Endodermal cell (in vitro differentiated cells): ENCODE measurements at regions not wholly inside any gene's neighbourhood (a gene's known extent, or its start where the extent isn't known, plus 50 kb on each side); places are given as distances from the start of the nearest gene placed in this dataset.

Experiments used
- DNase-seq: peaks from one replicate; pipeline ENCODE4 v3.0.0-alpha.2; 2017
- H3K27ac ChIP-seq: 2 replicates; pipeline ENCODE4 v1.5.1; 2013; ENCODE audit warnings: mild to moderate bottlenecking, low read depth, low read length, moderate library complexity
- H3K27me3 ChIP-seq: 2 replicates; pipeline ENCODE4 v1.6.1; 2013; ENCODE audit warnings: mild to moderate bottlenecking, low read length, moderate library complexity; ENCODE audit not compliant: insufficient read depth, control insufficient read depth, poor library complexity, severe bottlenecking
- H3K36me3 ChIP-seq: 2 replicates; pipeline ENCODE4 v1.7.0; 2013; ENCODE audit warnings: mild to moderate bottlenecking, low read length, moderate library complexity; ENCODE audit not compliant: control insufficient read depth, insufficient read depth
- H3K4me1 ChIP-seq: one replicate; pipeline ENCODE4 v1.7.0; 2013; ENCODE audit warnings: low read length; ENCODE audit not compliant: control insufficient read depth, insufficient read depth
- H3K4me3 ChIP-seq: 2 replicates; pipeline ENCODE4 v1.5.1; 2013; ENCODE audit warnings: mild to moderate bottlenecking, low read length, moderate library complexity
- H3K9ac ChIP-seq: 2 replicates; pipeline ENCODE4 v1.6.1; 2013; ENCODE audit warnings: mild to moderate bottlenecking, low read length, moderate library complexity; ENCODE audit not compliant: poor library complexity, severe bottlenecking; ENCODE audit errors: extremely low read depth
- H3K9me3 ChIP-seq: 2 replicates; pipeline ENCODE4 v1.6.1; 2013; ENCODE audit warnings: mild to moderate bottlenecking, low read length, moderate library complexity; ENCODE audit not compliant: control insufficient read depth
- H3K27ac Mint-ChIP-seq: 2 replicates; pipeline ENCODE4 v1.8.0; 2020; ENCODE audit warnings: mixed read lengths
- H3K27me3 Mint-ChIP-seq: 2 replicates; pipeline ENCODE4 v1.8.0; 2021; ENCODE audit warnings: mild to moderate bottlenecking, mixed read lengths; ENCODE audit not compliant: insufficient read depth
- H3K36me3 Mint-ChIP-seq: 2 replicates; pipeline ENCODE4 v1.8.0; 2020; ENCODE audit warnings: low read depth, mixed read lengths
- H3K4me1 Mint-ChIP-seq: 2 replicates; pipeline ENCODE4 v1.8.0; 2020; ENCODE audit warnings: mixed read lengths
- H3K4me3 Mint-ChIP-seq: 2 replicates; pipeline ENCODE4 v1.8.0; 2020; ENCODE audit warnings: mild to moderate bottlenecking, moderate library complexity, mixed read lengths
- H3K9me3 Mint-ChIP-seq: 2 replicates; pipeline ENCODE4 v1.8.0; 2020; ENCODE audit warnings: mild to moderate bottlenecking, mixed read lengths
- WGBS, 2 experiments: methylation state at CpG; one replicate each; pipeline versions ENCODE4 v1.1.5 to v1.1.7; 2013; ENCODE audit warnings: missing lambda C conversion rate in 2 of 2, mixed read lengths in 1 of 2; ENCODE audit not compliant: insufficient coverage in 1 of 2, insufficient read length in 1 of 2; 5-methylcytosine and 5-hydroxymethylcytosine counted together
- TF ChIP-seq, protein P1 (sequence below): fragments of 200-600 bp; sonication (generic); conservative IDR thresholded peaks from 2 replicates; pipeline ENCODE4 v1.5.0; 2021; ENCODE audit warnings: antibody characterized with exemption, mild to moderate bottlenecking

DNA sequence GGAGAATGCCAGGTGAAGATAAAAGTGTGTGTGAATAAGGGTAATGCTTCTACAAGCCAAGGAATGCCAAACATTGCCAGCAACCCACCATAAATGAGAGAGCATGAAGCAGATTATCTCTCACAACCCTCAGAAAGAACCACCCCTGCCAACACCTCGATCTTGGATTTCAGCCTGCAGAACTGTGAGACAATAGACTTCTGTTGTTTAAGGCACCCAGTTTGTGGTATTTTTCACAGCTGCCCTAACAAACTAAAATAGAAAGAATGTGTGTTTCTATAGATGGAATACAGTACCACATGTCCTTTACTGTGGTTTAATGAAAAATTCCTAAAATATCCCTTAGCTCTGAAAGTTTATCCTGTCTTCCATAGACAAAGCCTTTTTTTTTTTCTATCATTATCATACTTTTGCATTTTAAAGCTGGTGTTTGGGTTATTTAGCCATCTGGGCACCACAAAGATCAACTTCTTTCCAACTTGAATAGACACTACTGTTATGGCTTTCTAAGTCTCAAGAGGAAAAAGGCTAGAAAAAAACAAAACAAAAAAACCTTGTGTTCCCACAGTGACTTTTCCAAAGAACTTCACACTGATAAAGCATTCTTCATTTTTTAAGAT lies 505.6 kb downstream of the KCTD12 start:
- H3K4me3 ChIP-seq, result no peak overlapping the region
- WGBS, 2 experiments, result 100% methylated on average over 1 of the region's 1 CpG; no CpG with 5 or more reads in 1 of the 2 experiments
- H3K4me3 Mint-ChIP-seq, result no peak overlapping the region
- H3K9me3 ChIP-seq, result peaks cover 7% of the 10 kb centered on the region
- no peaks in the 10 kb centered on the region for H3K27me3 Mint-ChIP-seq
- H3K4me1 ChIP-seq, result no peaks in the 10 kb centered on the region
- no peaks in the 10 kb centered on the region for H3K27me3 ChIP-seq
- H3K9ac ChIP-seq, result no peak overlapping the region
- H3K27ac Mint-ChIP-seq, result no peak overlapping the region
- H3K36me3 Mint-ChIP-seq, result no peaks in the 10 kb centered on the region
- no peaks in the 10 kb centered on the region for H3K9me3 Mint-ChIP-seq
- no peaks in the 10 kb centered on the region for H3K36me3 ChIP-seq
- peaks cover 7% of the 10 kb centered on the region for H3K4me1 Mint-ChIP-seq
- TF ChIP-seq, protein P1, sequence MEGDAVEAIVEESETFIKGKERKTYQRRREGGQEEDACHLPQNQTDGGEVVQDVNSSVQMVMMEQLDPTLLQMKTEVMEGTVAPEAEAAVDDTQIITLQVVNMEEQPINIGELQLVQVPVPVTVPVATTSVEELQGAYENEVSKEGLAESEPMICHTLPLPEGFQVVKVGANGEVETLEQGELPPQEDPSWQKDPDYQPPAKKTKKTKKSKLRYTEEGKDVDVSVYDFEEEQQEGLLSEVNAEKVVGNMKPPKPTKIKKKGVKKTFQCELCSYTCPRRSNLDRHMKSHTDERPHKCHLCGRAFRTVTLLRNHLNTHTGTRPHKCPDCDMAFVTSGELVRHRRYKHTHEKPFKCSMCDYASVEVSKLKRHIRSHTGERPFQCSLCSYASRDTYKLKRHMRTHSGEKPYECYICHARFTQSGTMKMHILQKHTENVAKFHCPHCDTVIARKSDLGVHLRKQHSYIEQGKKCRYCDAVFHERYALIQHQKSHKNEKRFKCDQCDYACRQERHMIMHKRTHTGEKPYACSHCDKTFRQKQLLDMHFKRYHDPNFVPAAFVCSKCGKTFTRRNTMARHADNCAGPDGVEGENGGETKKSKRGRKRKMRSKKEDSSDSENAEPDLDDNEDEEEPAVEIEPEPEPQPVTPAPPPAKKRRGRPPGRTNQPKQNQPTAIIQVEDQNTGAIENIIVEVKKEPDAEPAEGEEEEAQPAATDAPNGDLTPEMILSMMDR, result no peak
- no peak overlapping the region for H3K27ac ChIP-seq
- DNase-seq, result no peak

DNA sequence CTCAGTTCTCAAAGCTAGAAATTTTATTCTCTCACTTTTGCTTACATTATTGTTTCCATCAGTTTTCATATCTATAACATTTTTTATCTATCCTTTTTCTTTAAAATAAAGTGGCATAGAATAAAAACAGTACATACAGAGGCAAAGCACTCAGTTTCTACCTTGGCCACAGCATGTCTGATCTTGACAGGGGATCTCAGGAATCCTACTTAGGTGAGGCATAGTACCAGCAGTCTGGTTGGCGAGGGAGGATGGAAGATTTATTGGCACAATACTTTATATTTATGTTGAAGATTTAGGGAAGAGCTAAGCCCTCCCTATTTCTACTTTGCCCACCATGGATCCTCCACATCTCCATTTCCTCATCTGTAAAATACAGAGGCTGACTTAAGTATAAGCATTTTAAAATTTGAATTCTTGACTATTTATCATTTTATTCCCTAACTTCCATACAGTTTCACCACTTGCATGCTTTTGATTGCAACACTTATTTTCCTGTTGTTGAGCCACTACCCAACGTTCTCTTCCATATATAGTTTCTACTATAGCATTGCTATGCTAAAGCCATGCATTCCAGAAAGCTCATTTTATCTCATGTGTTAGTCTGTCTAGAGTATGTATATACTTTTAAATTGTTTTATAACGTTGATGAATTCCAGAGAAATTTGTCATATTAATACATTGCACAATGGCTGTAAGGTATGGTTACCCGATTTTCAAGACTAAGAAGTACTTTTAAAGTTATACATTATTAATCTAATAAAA lies 506.7 kb downstream of the KCTD12 start:
- no peak overlapping the region for H3K27ac Mint-ChIP-seq
- H3K4me1 ChIP-seq, result no peaks in the 10 kb centered on the region
- peaks cover 7% of the 10 kb centered on the region for H3K9me3 ChIP-seq
- peaks cover under 1% of the 10 kb centered on the region for H3K27me3 Mint-ChIP-seq
- no peak overlapping the region for H3K4me3 Mint-ChIP-seq
- H3K4me3 ChIP-seq, result no peak overlapping the region
- H3K9me3 Mint-ChIP-seq, result no peaks in the 10 kb centered on the region
- TF ChIP-seq, protein P1, result no peak
- H3K9ac ChIP-seq, result no peak overlapping the region
- H3K36me3 Mint-ChIP-seq, result no peaks in the 10 kb centered on the region
- WGBS, 2 experiments, result 88% methylated on average over 4 of the region's 4 CpGs; no CpG with 5 or more reads in 1 of the 2 experiments
- no peak overlapping the region for H3K27ac ChIP-seq
- H3K36me3 ChIP-seq, result no peaks in the 10 kb centered on the region
- peaks cover 7% of the 10 kb centered on the region for H3K4me1 Mint-ChIP-seq
- no peaks in the 10 kb centered on the region for H3K27me3 ChIP-seq
- DNase-seq, result no peak

DNA sequence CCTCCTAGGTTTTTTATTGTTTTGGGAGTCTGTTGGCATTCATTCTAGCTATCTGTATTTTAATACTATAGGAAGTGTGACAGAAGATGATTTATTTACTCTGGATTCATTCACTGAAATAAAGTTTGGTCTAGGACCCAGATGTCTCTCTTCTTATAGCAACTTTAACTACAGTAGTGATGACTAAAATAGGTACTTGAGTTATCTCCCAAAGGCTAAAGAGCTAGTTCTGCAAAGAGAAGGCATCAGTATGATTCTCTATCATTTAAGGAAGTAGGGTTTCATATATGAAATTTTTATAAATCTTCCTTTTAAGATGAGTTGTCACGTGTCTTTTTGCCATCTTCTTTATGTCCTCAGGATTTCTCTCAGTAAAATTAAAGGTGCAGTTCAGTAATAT lies 507.4 kb downstream of the KCTD12 start:
- Histone ChIP-seq H3K9me3 (peaks cover 7% of the 10 kb centered on the region), H3K4me3 (no peak overlapping the region), H3K4me1 (no peaks in the 10 kb centered on the region), H3K27me3 (no peaks in the 10 kb centered on the region), H3K36me3 (no peaks in the 10 kb centered on the region), H3K9ac (no peak overlapping the region), H3K27ac (no peak overlapping the region)
- H3K4me3 Mint-ChIP-seq, result no peak overlapping the region
- H3K27ac Mint-ChIP-seq, result no peak overlapping the region
- no peaks in the 10 kb centered on the region for H3K36me3 Mint-ChIP-seq
- H3K4me1 Mint-ChIP-seq, result peaks cover 7% of the 10 kb centered on the region
- H3K9me3 Mint-ChIP-seq, result no peaks in the 10 kb centered on the region
- TF ChIP-seq, protein P1, result no peak
- no peak for DNase-seq
- 100% methylated on average over 1 of the region's 1 CpG; no CpG with 5 or more reads in 1 of the 2 experiments for WGBS, 2 experiments
- H3K27me3 Mint-ChIP-seq, result peaks cover 6% of the 10 kb centered on the region
